ENCODE measurements at regions not wholly inside any gene's neighbourhood (a gene's known extent, or its start where the extent isn't known, plus 50 kb on each side); places are given as distances from the start of the nearest gene placed in this dataset.

- H3K4me3 Mint-ChIP-seq = no peak overlapping the region
- H3K27ac Mint-ChIP-seq = no peak overlapping the region
- ATAC-seq (replicated peaks) (no peak), DNase-seq (no peak)
- no peaks in the 10 kb centered on the region for H3K36me3 Mint-ChIP-seq (ENCODE audit: insufficient read depth)
- peaks cover 27 to 62% of the 10 kb centered on the region in 2 donors for H3K27me3 Mint-ChIP-seq
- H3K4me1 Mint-ChIP-seq (ENCODE audit: low read depth in 2 of 2) = no peaks in the 10 kb centered on the region
- H3K9me3 Mint-ChIP-seq = no peaks in the 10 kb centered on the region
Observed at GRCh38 chr11:130635937-130636630, 187.6 kb downstream of the ADAMTS15 start.

GRCh38 chr11:130636722-130637464 lies 188.4 kb downstream of the ADAMTS15 start:
- H3K36me3 Mint-ChIP-seq (ENCODE audit: insufficient read depth) = no peaks in the 10 kb centered on the region
- DNase-seq (no peak), ATAC-seq (replicated peaks) (no peak)
- no peak overlapping the region for H3K27ac Mint-ChIP-seq
- H3K27me3 Mint-ChIP-seq = peaks cover 26 to 57% of the 10 kb centered on the region in 2 donors
- no peaks in the 10 kb centered on the region for H3K9me3 Mint-ChIP-seq
- H3K4me3 Mint-ChIP-seq = no peak overlapping the region
- H3K4me1 Mint-ChIP-seq (ENCODE audit: low read depth in 2 of 2) = no peaks in the 10 kb centered on the region

GRCh38 chr11:130637566-130637965 lies 189.1 kb downstream of the ADAMTS15 start:
- H3K36me3 Mint-ChIP-seq (ENCODE audit: insufficient read depth) = no peaks in the 10 kb centered on the region
- H3K9me3 Mint-ChIP-seq = no peaks in the 10 kb centered on the region
- no peak overlapping the region for H3K27ac Mint-ChIP-seq
- H3K27me3 Mint-ChIP-seq = peaks cover 22 to 55% of the 10 kb centered on the region in 2 donors
- DNase-seq (no peak), ATAC-seq (replicated peaks) (no peak)
- no peak overlapping the region for H3K4me3 Mint-ChIP-seq
- H3K4me1 Mint-ChIP-seq (ENCODE audit: low read depth in 2 of 2) = no peaks in the 10 kb centered on the region

GRCh38 chr11:130638033-130638432 lies 189.6 kb downstream of the ADAMTS15 start:
- H3K36me3 Mint-ChIP-seq (ENCODE audit: insufficient read depth) = no peaks in the 10 kb centered on the region
- H3K4me1 Mint-ChIP-seq (ENCODE audit: low read depth in 2 of 2) = no peaks in the 10 kb centered on the region
- H3K9me3 Mint-ChIP-seq = no peaks in the 10 kb centered on the region
- peaks cover 27 to 60% of the 10 kb centered on the region in 2 donors for H3K27me3 Mint-ChIP-seq
- no peak overlapping the region for H3K4me3 Mint-ChIP-seq
- ATAC-seq (replicated peaks) (no peak), DNase-seq (no peak)
- no peak overlapping the region for H3K27ac Mint-ChIP-seq

GRCh38 chr11:130638624-130639023 lies 190.2 kb downstream of the ADAMTS15 start:
- Mint-ChIP-seq H3K9me3 (no peaks in the 10 kb centered on the region), H3K27ac (no peak overlapping the region), H3K4me1 (ENCODE audit: low read depth in 2 of 2) (no peaks in the 10 kb centered on the region), H3K4me3 (no peak overlapping the region), H3K36me3 (ENCODE audit: insufficient read depth) (no peaks in the 10 kb centered on the region), H3K27me3 (peaks cover 24 to 56% of the 10 kb centered on the region in 2 donors)
- DNase-seq (no peak), ATAC-seq (replicated peaks) (no peak)

GRCh38 chr11:130639369-130639768 lies 190.9 kb downstream of the ADAMTS15 start:
- no peak for ATAC-seq (replicated peaks)
- Mint-ChIP-seq H3K36me3 (ENCODE audit: insufficient read depth) (no peaks in the 10 kb centered on the region), H3K9me3 (no peaks in the 10 kb centered on the region), H3K4me3 (no peak overlapping the region), H3K27ac (no peak overlapping the region), H3K27me3 (peaks cover 17 to 49% of the 10 kb centered on the region in 2 donors), H3K4me1 (ENCODE audit: low read depth in 2 of 2) (no peaks in the 10 kb centered on the region)
- no peak for DNase-seq

GRCh38 chr11:130640526-130640925 lies 192.1 kb downstream of the ADAMTS15 start:
- no peaks in the 10 kb centered on the region for H3K4me1 Mint-ChIP-seq (ENCODE audit: low read depth in 2 of 2)
- H3K27ac Mint-ChIP-seq = no peak overlapping the region
- no peaks in the 10 kb centered on the region for H3K9me3 Mint-ChIP-seq
- ATAC-seq (replicated peaks) (no peak), DNase-seq (no peak)
- H3K4me3 Mint-ChIP-seq = no peak overlapping the region
- H3K27me3 Mint-ChIP-seq = peaks cover 9 to 41% of the 10 kb centered on the region in 2 donors
- no peaks in the 10 kb centered on the region for H3K36me3 Mint-ChIP-seq (ENCODE audit: insufficient read depth)

- Mint-ChIP-seq H3K4me3 (no peak overlapping the region), H3K9me3 (no peaks in the 10 kb centered on the region), H3K27ac (no peak overlapping the region), H3K36me3 (ENCODE audit: insufficient read depth) (no peaks in the 10 kb centered on the region), H3K4me1 (ENCODE audit: low read depth in 2 of 2) (no peaks in the 10 kb centered on the region), H3K27me3 (peaks cover 7 to 34% of the 10 kb centered on the region in 2 donors)
- ATAC-seq (replicated peaks) (no peak), DNase-seq (no peak)
Observed at GRCh38 chr11:130641876-130642275, 193.4 kb downstream of the ADAMTS15 start.

GRCh38 chr11:130642994-130643393 lies 194.5 kb downstream of the ADAMTS15 start:
- Mint-ChIP-seq H3K9me3 (no peaks in the 10 kb centered on the region), H3K36me3 (ENCODE audit: insufficient read depth) (no peaks in the 10 kb centered on the region), H3K4me3 (no peak overlapping the region), H3K27me3 (peaks cover 12 to 25% of the 10 kb centered on the region in 2 donors), H3K27ac (no peak overlapping the region), H3K4me1 (ENCODE audit: low read depth in 2 of 2) (no peaks in the 10 kb centered on the region)
- DNase-seq (no peak), ATAC-seq (replicated peaks) (no peak)

GRCh38 chr11:130644187-130644586 lies 195.7 kb downstream of the ADAMTS15 start:
- no peak for DNase-seq
- no peak for ATAC-seq (replicated peaks)
- H3K4me3 Mint-ChIP-seq = no peak overlapping the region
- no peaks in the 10 kb centered on the region for H3K9me3 Mint-ChIP-seq
- no peaks in the 10 kb centered on the region for H3K36me3 Mint-ChIP-seq (ENCODE audit: insufficient read depth)
- H3K4me1 Mint-ChIP-seq (ENCODE audit: low read depth in 2 of 2) = no peaks in the 10 kb centered on the region
- peaks cover 12 to 22% of the 10 kb centered on the region in 2 donors for H3K27me3 Mint-ChIP-seq
- no peak overlapping the region for H3K27ac Mint-ChIP-seq

GRCh38 chr11:130645164-130645842 lies 196.9 kb downstream of the ADAMTS15 start:
- Mint-ChIP-seq H3K27ac (no peak overlapping the region), H3K4me1 (ENCODE audit: low read depth in 2 of 2) (no peaks in the 10 kb centered on the region), H3K9me3 (no peaks in the 10 kb centered on the region), H3K36me3 (ENCODE audit: insufficient read depth) (no peaks in the 10 kb centered on the region), H3K27me3 (peaks cover 12% of the 10 kb centered on the region in 2 donors), H3K4me3 (no peak overlapping the region)
- ATAC-seq (replicated peaks) (no peak), DNase-seq (no peak)

GRCh38 chr11:130645843-130646197 lies 197.4 kb downstream of the ADAMTS15 start:
- Mint-ChIP-seq H3K4me1 (ENCODE audit: low read depth in 2 of 2) (no peaks in the 10 kb centered on the region), H3K9me3 (no peaks in the 10 kb centered on the region)
- no peak for ATAC-seq (replicated peaks)

GRCh38 chr11:130646881-130647280 lies 198.4 kb downstream of the ADAMTS15 start:
- no peak for ATAC-seq (replicated peaks)
- no peaks in the 10 kb centered on the region for H3K9me3 Mint-ChIP-seq
- DNase-seq = no peak
- H3K36me3 Mint-ChIP-seq (ENCODE audit: insufficient read depth) = no peaks in the 10 kb centered on the region
- H3K4me3 Mint-ChIP-seq = no peak overlapping the region
- H3K27me3 Mint-ChIP-seq = peaks cover 10 to 12% of the 10 kb centered on the region in 2 donors
- H3K27ac Mint-ChIP-seq = no peak overlapping the region
- H3K4me1 Mint-ChIP-seq (ENCODE audit: low read depth in 2 of 2) = no peaks in the 10 kb centered on the region

More at GRCh38 chr11:130645843-130646197, 197.4 kb downstream of the ADAMTS15 start:
- Mint-ChIP-seq H3K27ac (no peak overlapping the region), H3K36me3 (ENCODE audit: insufficient read depth) (no peaks in the 10 kb centered on the region), H3K27me3 (peaks cover 10 to 12% of the 10 kb centered on the region in 2 donors), H3K4me3 (no peak overlapping the region)
- DNase-seq = no peak

GRCh38 chr11:130647371-130647770 lies 198.9 kb downstream of the ADAMTS15 start:
- Mint-ChIP-seq H3K27me3 (peaks cover 9 to 12% of the 10 kb centered on the region in 2 donors), H3K4me3 (no peak overlapping the region), H3K4me1 (ENCODE audit: low read depth in 2 of 2) (no peaks in the 10 kb centered on the region), H3K27ac (no peak overlapping the region), H3K36me3 (ENCODE audit: insufficient read depth) (no peaks in the 10 kb centered on the region), H3K9me3 (no peaks in the 10 kb centered on the region)
- no peak for ATAC-seq (replicated peaks)
- DNase-seq = no peak

All from effector memory CD8-positive, alpha-beta T cell (primary cell).